WTC11 (cell line): ENCODE measurements at regions not wholly inside any gene's neighbourhood (a gene's known extent, or its start where the extent isn't known, plus 50 kb on each side); places are given as distances from the start of the nearest gene placed in this dataset.

Experiments
- ATAC-seq: fragments of 200-7000 bp; cut with Tn5 transposase; 2 replicates; pipeline ENCODE4 v1.10.0; 2021; ENCODE audit warnings: mild to moderate bottlenecking, moderate library complexity
- CTCF ChIA-PET: fragments of 300-600 bp; sonication (Branson Sonifier 250); formaldehyde crosslinking; loops from one replicate; lab custom pipeline; 2021; ENCODE audit warnings: antibody characterized with exemption; lab: Charles Lee
- POLR2A ChIA-PET: fragments of 350-600 bp; sonication (Branson Sonifier 250); formaldehyde crosslinking; loops from one replicate; lab custom pipeline; 2021; ENCODE audit warnings: antibody characterized with exemption; lab: Charles Lee
- DNase-seq: peaks from one replicate; pipeline ENCODE4 v3.0.0; 2021; ENCODE audit warnings: low spot score
- H3K27ac Mint-ChIP-seq: 2 replicates; pipeline ENCODE4 v1.8.0; 2021; ENCODE audit warnings: mixed read lengths
- H3K27me3 Mint-ChIP-seq: 2 replicates; pipeline ENCODE4 v1.8.0; 2021; ENCODE audit warnings: low read depth, mild to moderate bottlenecking, moderate library complexity, mixed read lengths
- H3K36me3 Mint-ChIP-seq: 2 replicates; pipeline ENCODE4 v1.8.0; 2021; ENCODE audit warnings: mixed read lengths
- H3K4me1 Mint-ChIP-seq: 2 replicates; pipeline ENCODE4 v1.8.0; 2022; ENCODE audit warnings: mixed read lengths
- H3K4me3 Mint-ChIP-seq: 2 replicates; pipeline ENCODE4 v1.8.0; 2021; ENCODE audit warnings: mild to moderate bottlenecking, moderate library complexity, mixed read lengths
- H3K9me3 Mint-ChIP-seq: 2 replicates; pipeline ENCODE4 v1.8.0; 2021; ENCODE audit warnings: mixed read lengths
- ATF1 ChIP-seq: sonication (generic); formaldehyde crosslinking; IDR thresholded peaks from 2 replicates; pipeline ENCODE4 v1.8.1; 2023; ENCODE audit warnings: mild to moderate bottlenecking, moderate library complexity, missing genetic modification reagents
- CREM ChIP-seq: sonication (generic); formaldehyde crosslinking; IDR thresholded peaks from 2 replicates; pipeline ENCODE4 v1.8.1; 2022; ENCODE audit warnings: mild to moderate bottlenecking, missing genetic modification reagents, moderate library complexity
- ELF4 ChIP-seq: sonication (generic); formaldehyde crosslinking; IDR thresholded peaks from 2 replicates; pipeline ENCODE4 v1.8.1; 2022; ENCODE audit warnings: low read depth, mild to moderate bottlenecking, moderate library complexity, missing genetic modification reagents
- EMX1 ChIP-seq: fragments of 250-450 bp; sonication (Bioruptor Pico); IDR thresholded peaks from 2 replicates; pipeline ENCODE4 v1.8.0; 2021; ENCODE audit warnings: mild to moderate bottlenecking
- JUN ChIP-seq: sonication (generic); formaldehyde crosslinking; IDR thresholded peaks from 2 replicates; pipeline ENCODE4 v1.8.0; 2023; ENCODE audit warnings: mild to moderate bottlenecking, missing genetic modification reagents
- MXD4 ChIP-seq: fragments of 250-450 bp; sonication (Bioruptor Pico); IDR thresholded peaks from 2 replicates; pipeline ENCODE4 v1.8.0; 2021; ENCODE audit warnings: mild to moderate bottlenecking, moderate library complexity, borderline replicate concordance
- MYBL2 ChIP-seq: sonication (generic); formaldehyde crosslinking; IDR thresholded peaks from 2 replicates; pipeline ENCODE4 v1.8.1; 2023; ENCODE audit warnings: mild to moderate bottlenecking, moderate library complexity, missing genetic modification reagents
- NR3C1 ChIP-seq: sonication (generic); formaldehyde crosslinking; conservative IDR thresholded peaks from 2 replicates; pipeline ENCODE4 v1.8.1; 2023; ENCODE audit warnings: low read depth, mild to moderate bottlenecking, missing genetic modification reagents
- RELA ChIP-seq: sonication (generic); formaldehyde crosslinking; IDR thresholded peaks from 2 replicates; pipeline ENCODE4 v1.8.1; 2022; ENCODE audit warnings: missing genetic modification reagents, mild to moderate bottlenecking, borderline replicate concordance
- SMAD3 ChIP-seq: sonication (generic); formaldehyde crosslinking; IDR thresholded peaks from 2 replicates; pipeline ENCODE4 v1.8.0; 2022; ENCODE audit warnings: missing genetic modification reagents, mild to moderate bottlenecking, borderline replicate concordance
- ZNF263 ChIP-seq: sonication (generic); formaldehyde crosslinking; IDR thresholded peaks from 2 replicates; pipeline ENCODE4 v1.8.1; 2022; ENCODE audit warnings: low read depth, mild to moderate bottlenecking, moderate library complexity, missing genetic modification reagents
- ZNF317 ChIP-seq: sonication (generic); formaldehyde crosslinking; IDR thresholded peaks from 2 replicates; pipeline ENCODE4 v1.8.1; 2023; ENCODE audit warnings: low read depth, mild to moderate bottlenecking, moderate library complexity, missing genetic modification reagents, borderline replicate concordance
- ZNF671 ChIP-seq: fragments of 250-450 bp; sonication (Bioruptor Pico); IDR thresholded peaks from 2 replicates; pipeline ENCODE4 v1.8.0; 2021; ENCODE audit warnings: mild to moderate bottlenecking
- TF ChIP-seq, protein P1 (sequence below): sonication (generic); formaldehyde crosslinking; IDR thresholded peaks from 2 replicates; pipeline ENCODE4 v1.8.1; 2022; ENCODE audit warnings: low read depth, mild to moderate bottlenecking, moderate library complexity, missing genetic modification reagents, borderline replicate concordance
- TF ChIP-seq, protein P2 (sequence below): sonication (generic); formaldehyde crosslinking; IDR thresholded peaks from 2 replicates; pipeline ENCODE4 v1.8.1; 2023; ENCODE audit warnings: mild to moderate bottlenecking, moderate library complexity, missing genetic modification reagents
- TF ChIP-seq, protein P3 (sequence below): sonication (generic); formaldehyde crosslinking; IDR thresholded peaks from 2 replicates; pipeline ENCODE4 v1.8.0; 2023; ENCODE audit warnings: missing genetic modification reagents
- TF ChIP-seq, protein P4 (sequence below): sonication (generic); formaldehyde crosslinking; conservative IDR thresholded peaks from 2 replicates; pipeline ENCODE4 v1.8.1; 2022; ENCODE audit warnings: mild to moderate bottlenecking, missing genetic modification reagents
- TF ChIP-seq, protein P5 (sequence below): fragments of 250-450 bp; sonication (Bioruptor Pico); IDR thresholded peaks from 2 replicates; pipeline ENCODE4 v2.1.2; 2022; ENCODE audit warnings: mild to moderate bottlenecking, moderate library complexity
- TF ChIP-seq, protein P6 (sequence below): fragments of 250-450 bp; sonication (Bioruptor Pico); IDR thresholded peaks from 2 replicates; pipeline ENCODE4 v1.9.0; 2021; ENCODE audit warnings: mild to moderate bottlenecking

DNA sequence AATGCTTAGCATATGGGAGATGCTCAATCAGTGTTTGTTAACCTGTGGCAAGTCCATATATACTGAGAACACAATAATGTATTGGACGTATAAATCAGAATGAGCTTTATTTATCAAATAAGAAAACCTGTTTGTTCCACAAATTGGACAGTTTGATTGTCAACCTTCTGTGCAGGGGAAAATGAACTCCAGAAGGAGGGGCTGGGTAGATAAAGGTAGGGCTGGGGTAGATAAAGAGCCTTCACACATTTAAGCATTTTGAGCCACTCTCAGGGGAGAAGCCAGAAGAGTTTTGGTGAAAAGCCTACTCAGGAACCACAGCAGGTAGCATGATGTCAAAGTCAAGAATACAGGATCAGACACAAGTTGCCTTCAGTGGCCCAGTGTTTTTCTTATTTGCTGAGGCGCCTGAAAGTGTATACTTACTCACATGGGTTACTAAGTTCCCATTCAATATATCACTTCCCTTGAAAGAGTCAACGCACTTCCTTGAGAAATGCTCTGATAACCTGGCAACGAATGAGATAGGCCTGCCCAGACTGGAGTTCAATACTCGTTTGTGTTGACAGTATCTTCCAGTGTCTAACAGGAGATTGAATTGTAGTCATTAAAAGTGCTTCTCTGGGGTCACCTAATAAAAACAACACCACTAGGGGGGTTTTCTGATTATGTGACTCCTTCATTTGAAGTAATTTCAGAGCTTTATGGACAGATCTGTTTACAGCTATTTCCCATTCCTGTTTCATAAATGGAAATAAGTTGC lies 263.9 kb upstream of the CITED2 start:
- no peaks in the 10 kb centered on the region for H3K4me1 Mint-ChIP-seq
- H3K27ac Mint-ChIP-seq, result no peak overlapping the region
- no peak overlapping the region for H3K4me3 Mint-ChIP-seq
- CTCF ChIA-PET, result interaction anchor here (0.7 kb wide), 1 partner anchor 96 kb away, joined by 3 read pairs; no protein-coding TSS in a partner anchor
- H3K36me3 Mint-ChIP-seq, result no peaks in the 10 kb centered on the region
- H3K27me3 Mint-ChIP-seq, result no peaks in the 10 kb centered on the region
- TF ChIP-seq, protein P1, sequence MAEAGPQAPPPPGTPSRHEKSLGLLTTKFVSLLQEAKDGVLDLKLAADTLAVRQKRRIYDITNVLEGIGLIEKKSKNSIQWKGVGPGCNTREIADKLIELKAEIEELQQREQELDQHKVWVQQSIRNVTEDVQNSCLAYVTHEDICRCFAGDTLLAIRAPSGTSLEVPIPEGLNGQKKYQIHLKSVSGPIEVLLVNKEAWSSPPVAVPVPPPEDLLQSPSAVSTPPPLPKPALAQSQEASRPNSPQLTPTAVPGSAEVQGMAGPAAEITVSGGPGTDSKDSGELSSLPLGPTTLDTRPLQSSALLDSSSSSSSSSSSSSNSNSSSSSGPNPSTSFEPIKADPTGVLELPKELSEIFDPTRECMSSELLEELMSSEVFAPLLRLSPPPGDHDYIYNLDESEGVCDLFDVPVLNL (CRISPR knock-in tag), result no peak
- no peak for TF ChIP-seq ZNF671
- TF ChIP-seq MYBL2, result no peak
- TF ChIP-seq, protein P2, sequence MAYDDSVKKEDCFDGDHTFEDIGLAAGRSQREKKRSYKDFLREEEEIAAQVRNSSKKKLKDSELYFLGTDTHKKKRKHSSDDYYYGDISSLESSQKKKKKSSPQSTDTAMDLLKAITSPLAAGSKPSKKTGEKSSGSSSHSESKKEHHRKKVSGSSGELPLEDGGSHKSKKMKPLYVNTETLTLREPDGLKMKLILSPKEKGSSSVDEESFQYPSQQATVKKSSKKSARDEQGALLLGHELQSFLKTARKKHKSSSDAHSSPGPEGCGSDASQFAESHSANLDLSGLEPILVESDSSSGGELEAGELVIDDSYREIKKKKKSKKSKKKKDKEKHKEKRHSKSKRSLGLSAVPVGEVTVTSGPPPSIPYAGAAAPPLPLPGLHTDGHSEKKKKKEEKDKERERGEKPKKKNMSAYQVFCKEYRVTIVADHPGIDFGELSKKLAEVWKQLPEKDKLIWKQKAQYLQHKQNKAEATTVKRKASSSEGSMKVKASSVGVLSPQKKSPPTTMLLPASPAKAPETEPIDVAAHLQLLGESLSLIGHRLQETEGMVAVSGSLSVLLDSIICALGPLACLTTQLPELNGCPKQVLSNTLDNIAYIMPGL, result no peak
- no peak for TF ChIP-seq ELF4
- no peak for TF ChIP-seq ZNF317 (CRISPR knock-in tag)
- TF ChIP-seq, protein P3, sequence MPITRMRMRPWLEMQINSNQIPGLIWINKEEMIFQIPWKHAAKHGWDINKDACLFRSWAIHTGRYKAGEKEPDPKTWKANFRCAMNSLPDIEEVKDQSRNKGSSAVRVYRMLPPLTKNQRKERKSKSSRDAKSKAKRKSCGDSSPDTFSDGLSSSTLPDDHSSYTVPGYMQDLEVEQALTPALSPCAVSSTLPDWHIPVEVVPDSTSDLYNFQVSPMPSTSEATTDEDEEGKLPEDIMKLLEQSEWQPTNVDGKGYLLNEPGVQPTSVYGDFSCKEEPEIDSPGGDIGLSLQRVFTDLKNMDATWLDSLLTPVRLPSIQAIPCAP (CRISPR knock-in tag), result no peak
- no peak for TF ChIP-seq ZNF263 (CRISPR knock-in tag)
- no peak for TF ChIP-seq MXD4
- TF ChIP-seq, protein P4, sequence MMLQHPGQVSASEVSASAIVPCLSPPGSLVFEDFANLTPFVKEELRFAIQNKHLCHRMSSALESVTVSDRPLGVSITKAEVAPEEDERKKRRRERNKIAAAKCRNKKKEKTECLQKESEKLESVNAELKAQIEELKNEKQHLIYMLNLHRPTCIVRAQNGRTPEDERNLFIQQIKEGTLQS (CRISPR knock-in tag), result no peak
- TF ChIP-seq NR3C1 (CRISPR knock-in tag), result no peak
- TF ChIP-seq RELA (CRISPR knock-in tag), result no peak
- TF ChIP-seq SMAD3 (CRISPR knock-in tag), result no peak
- TF ChIP-seq, protein P5, sequence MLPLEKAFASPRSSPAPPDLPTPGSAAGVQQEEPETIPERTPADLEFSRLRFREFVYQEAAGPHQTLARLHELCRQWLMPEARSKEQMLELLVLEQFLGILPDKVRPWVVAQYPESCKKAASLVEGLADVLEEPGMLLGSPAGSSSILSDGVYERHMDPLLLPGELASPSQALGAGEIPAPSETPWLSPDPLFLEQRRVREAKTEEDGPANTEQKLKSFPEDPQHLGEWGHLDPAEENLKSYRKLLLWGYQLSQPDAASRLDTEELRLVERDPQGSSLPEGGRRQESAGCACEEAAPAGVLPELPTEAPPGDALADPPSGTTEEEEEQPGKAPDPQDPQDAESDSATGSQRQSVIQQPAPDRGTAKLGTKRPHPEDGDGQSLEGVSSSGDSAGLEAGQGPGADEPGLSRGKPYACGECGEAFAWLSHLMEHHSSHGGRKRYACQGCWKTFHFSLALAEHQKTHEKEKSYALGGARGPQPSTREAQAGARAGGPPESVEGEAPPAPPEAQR, result no peak
- no peak for TF ChIP-seq EMX1 (CRISPR knock-in tag)
- TF ChIP-seq JUN, result no peak
- no peak for TF ChIP-seq CREM (CRISPR knock-in tag)
- TF ChIP-seq ATF1 (CRISPR knock-in tag), result no peak
- TF ChIP-seq, protein P6, sequence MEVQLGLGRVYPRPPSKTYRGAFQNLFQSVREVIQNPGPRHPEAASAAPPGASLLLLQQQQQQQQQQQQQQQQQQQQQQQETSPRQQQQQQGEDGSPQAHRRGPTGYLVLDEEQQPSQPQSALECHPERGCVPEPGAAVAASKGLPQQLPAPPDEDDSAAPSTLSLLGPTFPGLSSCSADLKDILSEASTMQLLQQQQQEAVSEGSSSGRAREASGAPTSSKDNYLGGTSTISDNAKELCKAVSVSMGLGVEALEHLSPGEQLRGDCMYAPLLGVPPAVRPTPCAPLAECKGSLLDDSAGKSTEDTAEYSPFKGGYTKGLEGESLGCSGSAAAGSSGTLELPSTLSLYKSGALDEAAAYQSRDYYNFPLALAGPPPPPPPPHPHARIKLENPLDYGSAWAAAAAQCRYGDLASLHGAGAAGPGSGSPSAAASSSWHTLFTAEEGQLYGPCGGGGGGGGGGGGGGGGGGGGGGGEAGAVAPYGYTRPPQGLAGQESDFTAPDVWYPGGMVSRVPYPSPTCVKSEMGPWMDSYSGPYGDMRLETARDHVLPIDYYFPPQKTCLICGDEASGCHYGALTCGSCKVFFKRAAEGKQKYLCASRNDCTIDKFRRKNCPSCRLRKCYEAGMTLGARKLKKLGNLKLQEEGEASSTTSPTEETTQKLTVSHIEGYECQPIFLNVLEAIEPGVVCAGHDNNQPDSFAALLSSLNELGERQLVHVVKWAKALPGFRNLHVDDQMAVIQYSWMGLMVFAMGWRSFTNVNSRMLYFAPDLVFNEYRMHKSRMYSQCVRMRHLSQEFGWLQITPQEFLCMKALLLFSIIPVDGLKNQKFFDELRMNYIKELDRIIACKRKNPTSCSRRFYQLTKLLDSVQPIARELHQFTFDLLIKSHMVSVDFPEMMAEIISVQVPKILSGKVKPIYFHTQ, result no peak
- TF ChIP-seq, all 79 proteins: peak for 0
- no peaks in the 10 kb centered on the region; the same call in 1 of the 2 replicates for H3K9me3 Mint-ChIP-seq
- ATAC-seq (no peak), DNase-seq (no peak)
- POLR2A ChIA-PET, result no interaction called here
